DOHH2 (cell line): ENCODE measurements at regions not wholly inside any gene's neighbourhood (a gene's known extent, or its start where the extent isn't known, plus 50 kb on each side); places are given as distances from the start of the nearest gene placed in this dataset.

Experiments
- H3F3A ChIP-seq: fragments of 200-600 bp; sonication (generic), shearing (Covaris generic); 2 replicates; pipeline ENCODE4 v1.6.0; 2016; ENCODE audit warnings: antibody characterized with exemption, mild to moderate bottlenecking; ENCODE audit not compliant: control insufficient read depth, insufficient read depth
- H3K27ac ChIP-seq: fragments of 200-600 bp; sonication (generic); 2 replicates; pipeline ENCODE4 v1.5.1; 2014; ENCODE audit warnings: low read depth, mild to moderate bottlenecking, low read length, moderate library complexity
- H3K27me3 ChIP-seq: fragments of 200-600 bp; sonication (generic); 2 replicates; pipeline ENCODE4 v1.6.1; 2014; ENCODE audit warnings: mild to moderate bottlenecking, low read length, mixed read lengths; ENCODE audit not compliant: control insufficient read depth
- H3K36me3 ChIP-seq: fragments of 200-600 bp; sonication (generic); 2 replicates; pipeline ENCODE4 v1.6.1; 2014; ENCODE audit warnings: mild to moderate bottlenecking, low read length, moderate library complexity, mixed read lengths; ENCODE audit not compliant: control insufficient read depth
- H3K4me1 ChIP-seq: fragments of 200-600 bp; sonication (generic); 2 replicates; pipeline ENCODE4 v1.6.1; 2014; ENCODE audit warnings: mild to moderate bottlenecking, low read length, mixed read lengths; ENCODE audit not compliant: control insufficient read depth
- H3K4me2 ChIP-seq: fragments of 200-600 bp; sonication (generic); 2 replicates; pipeline ENCODE4 v1.6.0; 2014; ENCODE audit warnings: mild to moderate bottlenecking, low read length, moderate library complexity
- H3K4me3 ChIP-seq: fragments of 200-600 bp; sonication (generic); 2 replicates; pipeline ENCODE4 v1.5.1; 2014; ENCODE audit warnings: mild to moderate bottlenecking, low read length, mixed read lengths
- H3K79me2 ChIP-seq: fragments of 200-600 bp; sonication (generic); 2 replicates; pipeline ENCODE4 v1.6.1; 2014; ENCODE audit warnings: mild to moderate bottlenecking, low read length, mixed read lengths; ENCODE audit not compliant: control insufficient read depth
- H3K9me2 ChIP-seq: fragments of 200-600 bp; sonication (generic); replicated peaks from 2 replicates; pipeline ENCODE4 v1.6.1; 2014; ENCODE audit warnings: mild to moderate bottlenecking, low read length, mixed read lengths; ENCODE audit not compliant: control insufficient read depth
- H3K9me3 ChIP-seq: fragments of 200-600 bp; sonication (generic); 2 replicates; pipeline ENCODE4 v1.6.1; 2014; ENCODE audit warnings: antibody characterized with exemption, low read length, mixed read lengths; ENCODE audit not compliant: control insufficient read depth, insufficient read depth
- H4K20me1 ChIP-seq: fragments of 200-600 bp; sonication (generic); 2 replicates; pipeline ENCODE4 v1.6.0; 2014; ENCODE audit warnings: low read depth, mild to moderate bottlenecking, antibody characterized with exemption, low read length, moderate library complexity; ENCODE audit not compliant: control insufficient read depth, insufficient read depth
- EZH2phosphoT487 ChIP-seq: fragments of 200-600 bp; sonication (generic); IDR thresholded peaks from 2 replicates; pipeline ENCODE4 v1.6.1; 2017; ENCODE audit warnings: borderline replicate concordance, mild to moderate bottlenecking, antibody characterized with exemption, low read length, moderate library complexity, mixed read lengths
- TF ChIP-seq, protein P1 (sequence below): fragments of 200-600 bp; sonication (generic); IDR thresholded peaks from one replicate; pipeline ENCODE4 v1.5.1; 2014; ENCODE audit warnings: antibody characterized with exemption, mild to moderate bottlenecking, low read depth, low read length; ENCODE audit not compliant: poor library complexity, severe bottlenecking

DNA sequence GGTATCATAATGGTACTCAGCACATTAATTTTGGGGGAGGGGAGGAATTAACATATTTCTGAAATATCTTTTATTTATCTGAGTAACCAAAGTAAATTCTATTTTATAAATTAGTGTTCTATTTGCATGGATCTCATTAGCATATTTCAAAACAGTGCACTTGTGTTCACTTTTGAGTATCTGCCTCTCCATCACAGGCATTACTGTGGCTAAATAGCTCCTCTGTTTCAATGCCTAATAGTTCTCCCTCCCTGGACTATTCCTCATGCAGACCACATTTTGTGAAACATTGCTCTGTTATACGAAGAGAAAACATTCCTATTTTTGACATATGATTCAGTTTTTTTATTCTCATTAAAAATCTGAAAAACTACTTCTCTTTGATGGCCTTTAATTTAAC, 1127.8 kb downstream of the TUSC7 start:
- Histone ChIP-seq H4K20me1 (no peaks in the 10 kb centered on the region), H3K36me3 (no peaks in the 10 kb centered on the region), H3K4me1 (no peaks in the 10 kb centered on the region), H3K27ac (no peak overlapping the region), H3K9me2 (no peaks in the 10 kb centered on the region), H3K4me3 (no peak overlapping the region), H3K27me3 (no peaks in the 10 kb centered on the region), H3F3A (no peaks in the 10 kb centered on the region), H3K9me3 (no peaks in the 10 kb centered on the region), H3K4me2 (no peak overlapping the region), H3K79me2 (no peaks in the 10 kb centered on the region)
- TF ChIP-seq, protein P1, sequence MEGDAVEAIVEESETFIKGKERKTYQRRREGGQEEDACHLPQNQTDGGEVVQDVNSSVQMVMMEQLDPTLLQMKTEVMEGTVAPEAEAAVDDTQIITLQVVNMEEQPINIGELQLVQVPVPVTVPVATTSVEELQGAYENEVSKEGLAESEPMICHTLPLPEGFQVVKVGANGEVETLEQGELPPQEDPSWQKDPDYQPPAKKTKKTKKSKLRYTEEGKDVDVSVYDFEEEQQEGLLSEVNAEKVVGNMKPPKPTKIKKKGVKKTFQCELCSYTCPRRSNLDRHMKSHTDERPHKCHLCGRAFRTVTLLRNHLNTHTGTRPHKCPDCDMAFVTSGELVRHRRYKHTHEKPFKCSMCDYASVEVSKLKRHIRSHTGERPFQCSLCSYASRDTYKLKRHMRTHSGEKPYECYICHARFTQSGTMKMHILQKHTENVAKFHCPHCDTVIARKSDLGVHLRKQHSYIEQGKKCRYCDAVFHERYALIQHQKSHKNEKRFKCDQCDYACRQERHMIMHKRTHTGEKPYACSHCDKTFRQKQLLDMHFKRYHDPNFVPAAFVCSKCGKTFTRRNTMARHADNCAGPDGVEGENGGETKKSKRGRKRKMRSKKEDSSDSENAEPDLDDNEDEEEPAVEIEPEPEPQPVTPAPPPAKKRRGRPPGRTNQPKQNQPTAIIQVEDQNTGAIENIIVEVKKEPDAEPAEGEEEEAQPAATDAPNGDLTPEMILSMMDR: no peak
- no peak for TF ChIP-seq EZH2phosphoT487

DNA sequence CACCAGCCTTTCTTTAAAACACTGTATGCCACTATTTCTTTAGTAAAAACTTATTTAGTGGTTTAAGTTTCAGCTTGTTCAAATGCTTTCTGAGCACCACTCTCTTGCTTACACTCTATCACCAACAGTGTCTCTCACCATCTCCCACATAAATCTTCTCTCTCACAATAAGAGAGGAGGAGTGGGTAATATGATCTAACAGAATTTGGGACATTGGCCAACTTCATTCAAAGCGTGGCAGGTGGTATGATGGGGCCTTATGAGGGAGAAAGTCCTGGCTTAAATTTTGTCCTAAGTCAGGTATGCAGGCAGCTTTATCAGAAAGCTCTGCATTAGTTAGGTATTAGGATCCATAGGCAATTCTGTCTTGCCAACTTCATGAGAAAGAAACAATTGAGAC, 1132.5 kb downstream of the TUSC7 start:
- Histone ChIP-seq H3K27me3 (no peaks in the 10 kb centered on the region), H3K4me3 (no peak overlapping the region), H3K9me2 (no peaks in the 10 kb centered on the region), H3F3A (no peaks in the 10 kb centered on the region), H3K79me2 (no peaks in the 10 kb centered on the region), H3K4me2 (no peak overlapping the region), H3K36me3 (no peaks in the 10 kb centered on the region), H4K20me1 (no peaks in the 10 kb centered on the region), H3K27ac (no peak overlapping the region), H3K9me3 (no peaks in the 10 kb centered on the region), H3K4me1 (no peaks in the 10 kb centered on the region)
- no peak for TF ChIP-seq EZH2phosphoT487
- TF ChIP-seq, protein P1: no peak

DNA sequence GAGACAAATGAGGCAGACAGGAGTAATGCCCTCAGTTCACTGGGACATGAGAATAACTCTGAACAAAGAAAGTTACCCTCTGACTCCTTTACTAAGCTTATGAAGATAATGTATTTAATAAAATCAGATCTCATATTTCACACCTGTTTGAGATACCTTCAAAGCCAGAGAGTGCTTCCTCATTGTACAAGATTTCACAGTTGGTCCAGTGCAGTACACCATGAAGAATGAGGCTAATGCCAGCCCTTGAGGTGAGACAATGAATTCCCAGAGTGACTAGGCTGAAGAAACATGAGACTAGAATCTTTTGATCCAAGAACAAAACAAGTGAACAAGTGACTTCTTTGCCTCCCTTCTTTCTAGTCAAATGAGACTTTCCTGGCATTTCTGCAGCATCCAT, 1133.8 kb downstream of the TUSC7 start:
- Histone ChIP-seq H3K27me3 (no peaks in the 10 kb centered on the region), H3K36me3 (no peaks in the 10 kb centered on the region), H4K20me1 (no peaks in the 10 kb centered on the region), H3F3A (no peaks in the 10 kb centered on the region), H3K4me3 (no peak overlapping the region), H3K9me2 (no peaks in the 10 kb centered on the region), H3K79me2 (no peaks in the 10 kb centered on the region), H3K27ac (no peak overlapping the region), H3K9me3 (no peaks in the 10 kb centered on the region), H3K4me1 (no peaks in the 10 kb centered on the region), H3K4me2 (no peak overlapping the region)
- TF ChIP-seq EZH2phosphoT487: no peak
- TF ChIP-seq, protein P1: no peak

DNA sequence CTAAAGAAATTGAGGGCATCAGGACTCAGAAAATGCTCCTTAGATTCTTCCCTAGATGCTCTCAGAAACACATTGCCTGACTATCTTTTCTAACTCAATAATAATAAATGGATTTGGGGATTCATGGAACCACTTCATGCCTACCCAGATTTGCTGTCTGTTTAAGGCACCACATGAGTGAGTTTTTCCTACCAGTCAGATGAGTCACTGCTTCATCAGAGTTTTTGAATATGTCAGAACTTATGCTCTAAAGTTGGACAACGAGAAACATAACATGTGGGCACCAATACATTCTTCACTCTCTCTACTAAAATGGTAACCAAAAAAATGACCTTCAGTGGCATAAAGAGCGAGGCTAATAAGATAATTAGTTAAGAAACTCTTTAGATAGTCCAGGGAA, 1135.1 kb downstream of the TUSC7 start:
- no peaks in the 10 kb centered on the region for H3K27me3 ChIP-seq
- H3K36me3 ChIP-seq: no peaks in the 10 kb centered on the region
- TF ChIP-seq, protein P1: no peak
- TF ChIP-seq EZH2phosphoT487: no peak
- no peaks in the 10 kb centered on the region for H4K20me1 ChIP-seq
- H3K4me3 ChIP-seq: no peak overlapping the region
- no peak overlapping the region for H3K4me2 ChIP-seq
- no peak overlapping the region for H3K27ac ChIP-seq
- H3K9me3 ChIP-seq: no peaks in the 10 kb centered on the region
- no peaks in the 10 kb centered on the region for H3K9me2 ChIP-seq
- H3K79me2 ChIP-seq: no peaks in the 10 kb centered on the region
- no peaks in the 10 kb centered on the region for H3F3A ChIP-seq
- no peaks in the 10 kb centered on the region for H3K4me1 ChIP-seq
